GM18907 (cell line): ENCODE measurements at regions not wholly inside any gene's neighbourhood (a gene's known extent, or its start where the extent isn't known, plus 50 kb on each side); places are given as distances from the start of the nearest gene placed in this dataset.

Source experiments
- ATAC-seq: cut with Tn5 transposase; IDR thresholded peaks from one replicate; pipeline ENCODE4 v1.9.1; 2021; ENCODE audit warnings: mild to moderate bottlenecking, moderate library complexity; ENCODE audit not compliant: unreplicated experiment

- ATAC-seq: no peak
Observed at GRCh38 chr5:28208356-28208755, 1170.0 kb upstream of the CDH9 start.

GRCh38 chr5:28190011-28190410 lies 1151.6 kb upstream of the CDH9 start:
- no peak for ATAC-seq

- no peak for ATAC-seq
Observed at GRCh38 chr5:28174691-28175090, 1136.3 kb upstream of the CDH9 start.

- no peak for ATAC-seq
Observed at GRCh38 chr5:28165096-28165495, 1126.7 kb upstream of the CDH9 start.

- ATAC-seq: no peak
Observed at GRCh38 chr5:28164568-28164967, 1126.2 kb upstream of the CDH9 start.

- no peak for ATAC-seq
Observed at GRCh38 chr5:28156981-28157380, 1118.6 kb upstream of the CDH9 start.

GRCh38 chr5:28143519-28143918 lies 1105.1 kb upstream of the CDH9 start:
- no peak for ATAC-seq

GRCh38 chr5:28132151-28132550 lies 1093.8 kb upstream of the CDH9 start:
- ATAC-seq: no peak

- no peak for ATAC-seq
Observed at GRCh38 chr5:28117691-28118090, 1079.3 kb upstream of the CDH9 start.

- ATAC-seq: no peak
Observed at GRCh38 chr5:28117273-28117672, 1078.9 kb upstream of the CDH9 start.

- no peak for ATAC-seq
Observed at GRCh38 chr5:28110781-28111180, 1072.4 kb upstream of the CDH9 start.

GRCh38 chr5:28104080-28104479 lies 1065.7 kb upstream of the CDH9 start:
- no peak for ATAC-seq

- no peak for ATAC-seq
Observed at GRCh38 chr5:28084069-28084468, 1045.7 kb upstream of the CDH9 start.

GRCh38 chr5:28082610-28083009 lies 1044.2 kb upstream of the CDH9 start:
- no peak for ATAC-seq

GRCh38 chr5:28077291-28078240 lies 1039.2 kb upstream of the CDH9 start:
- ATAC-seq: no peak

GRCh38 chr5:28066856-28067255 lies 1028.5 kb upstream of the CDH9 start:
- no peak for ATAC-seq

GRCh38 chr5:28065656-28066055 lies 1027.3 kb upstream of the CDH9 start:
- ATAC-seq: no peak

GRCh38 chr5:28046596-28046995 lies 1008.2 kb upstream of the CDH9 start:
- ATAC-seq: no peak

- no peak for ATAC-seq
Observed at GRCh38 chr5:28027851-28028250, 989.5 kb upstream of the CDH9 start.

GRCh38 chr5:28017178-28017577 lies 978.8 kb upstream of the CDH9 start:
- ATAC-seq: no peak

- ATAC-seq: no peak
Observed at GRCh38 chr5:28014779-28015178, 976.4 kb upstream of the CDH9 start.

GRCh38 chr5:28012538-28012937 lies 974.2 kb upstream of the CDH9 start:
- ATAC-seq: no peak

GRCh38 chr5:28009576-28009975 lies 971.2 kb upstream of the CDH9 start:
- ATAC-seq: no peak
